ENCODE measurements at regions not wholly inside any gene's neighbourhood (a gene's known extent, or its start where the extent isn't known, plus 50 kb on each side); places are given as distances from the start of the nearest gene placed in this dataset.

DNA sequence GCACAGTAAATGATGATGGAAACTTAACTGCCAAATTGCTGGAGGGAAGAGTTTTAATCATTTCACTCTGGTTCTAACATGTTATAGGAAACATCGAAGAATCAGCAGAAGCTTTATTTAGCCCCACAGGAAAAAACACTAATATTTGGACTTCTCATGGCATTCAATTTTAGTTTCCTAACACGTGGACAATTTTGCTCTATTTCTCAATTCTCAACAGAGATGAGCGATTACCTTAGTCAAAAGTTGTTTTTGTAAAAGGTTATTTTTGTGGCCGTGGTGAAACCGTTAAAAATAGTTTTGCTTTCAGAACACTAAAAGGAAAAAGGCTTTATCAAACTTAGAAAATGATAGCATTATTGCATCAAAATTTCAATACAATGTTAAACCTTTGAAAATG, 235.2 kb downstream of the PLK2 start:
- no peaks in the 10 kb centered on the region for H3K36me3 Mint-ChIP-seq
- ChIA-PET POLR2A (no interaction called here), CTCF (no interaction called here)
- no peaks in the 10 kb centered on the region for H3K27me3 ChIP-seq (ENCODE audit: control insufficient read depth in 2 of 2, insufficient read depth in 2 of 2, low read length in 2 of 2)
- no peaks in the 10 kb centered on the region for H3K4me1 ChIP-seq (ENCODE audit: control insufficient read depth in 2 of 2, insufficient read depth in 2 of 2, low read length in 2 of 2)
- H3K27ac ChIP-seq (ENCODE audit: low read depth, low read length): no peak overlapping the region
- intact Hi-C loops (cut with micrococcal nuclease): no loop called here
- H3K9me3 ChIP-seq (ENCODE audit: control insufficient read depth in 2 of 3, low read length in 3 of 3): no peaks in the 10 kb centered on the region
- ATAC-seq: no peak
- H3K27me3 Mint-ChIP-seq: peaks cover 0 to 7% (median 4%) of the 10 kb centered on the region in 5 donors
- DNase-seq: no peak
- H3K36me3 ChIP-seq (ENCODE audit: control insufficient read depth in 2 of 3, insufficient read depth in 3 of 3, low read length in 3 of 3): no peaks in the 10 kb centered on the region
- H3K9me3 Mint-ChIP-seq: peaks cover 0 to 7% (median 2%) of the 10 kb centered on the region in 11 donors
- H3K4me3 ChIP-seq (ENCODE audit: low read length): no peak overlapping the region
- no peak overlapping the region for H3K4me3 Mint-ChIP-seq
- no peak overlapping the region for H3K27ac Mint-ChIP-seq
- no peaks in the 10 kb centered on the region for H3K4me1 Mint-ChIP-seq

DNA sequence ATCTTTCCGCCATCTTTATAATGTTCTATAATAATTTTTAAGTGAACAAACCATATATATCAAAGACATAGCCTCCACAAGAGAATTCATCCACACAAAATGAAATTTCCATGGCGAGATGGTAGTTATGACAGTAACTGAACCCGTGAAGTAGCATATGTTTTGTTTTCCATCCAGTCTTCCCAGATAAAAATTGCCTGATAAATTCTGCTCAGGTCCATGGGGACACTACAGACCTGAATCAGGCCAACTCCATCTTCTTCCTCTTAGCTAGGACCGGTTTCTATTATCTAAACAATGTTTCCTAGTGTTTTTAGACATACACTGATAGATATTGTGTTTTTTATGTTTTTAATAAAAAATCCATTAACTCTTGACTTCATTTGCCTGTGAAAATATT, 235.7 kb downstream of the PLK2 start:
- CTCF ChIA-PET: no interaction called here
- peaks cover 0 to 8% (median 2%) of the 10 kb centered on the region in 11 donors for H3K9me3 Mint-ChIP-seq
- no peaks in the 10 kb centered on the region for H3K36me3 Mint-ChIP-seq
- DNase-seq (no peak), ATAC-seq (no peak)
- H3K4me1 Mint-ChIP-seq: no peaks in the 10 kb centered on the region
- Histone ChIP-seq H3K36me3 (ENCODE audit: control insufficient read depth in 2 of 3, insufficient read depth in 3 of 3, low read length in 3 of 3) (no peaks in the 10 kb centered on the region), H3K4me1 (ENCODE audit: control insufficient read depth in 2 of 2, insufficient read depth in 2 of 2, low read length in 2 of 2) (no peaks in the 10 kb centered on the region), H3K9me3 (ENCODE audit: control insufficient read depth in 2 of 3, low read length in 3 of 3) (no peaks in the 10 kb centered on the region), H3K27me3 (ENCODE audit: control insufficient read depth in 2 of 2, insufficient read depth in 2 of 2, low read length in 2 of 2) (no peaks in the 10 kb centered on the region), H3K27ac (ENCODE audit: low read depth, low read length) (no peak overlapping the region), H3K4me3 (ENCODE audit: low read length) (no peak overlapping the region)
- intact Hi-C loops (cut with micrococcal nuclease): no loop called here
- POLR2A ChIA-PET: no interaction called here
- no peak overlapping the region for H3K4me3 Mint-ChIP-seq
- H3K27me3 Mint-ChIP-seq: peaks cover 0 to 7% (median 4%) of the 10 kb centered on the region in 5 donors
- no peak overlapping the region for H3K27ac Mint-ChIP-seq

- H3K4me3 Mint-ChIP-seq: no peak overlapping the region
- peaks cover 0 to 34% (median 5%) of the 10 kb centered on the region in 5 donors for H3K27me3 Mint-ChIP-seq
- Histone ChIP-seq H3K4me1 (ENCODE audit: control insufficient read depth in 2 of 2, insufficient read depth in 2 of 2, low read length in 2 of 2) (no peaks in the 10 kb centered on the region), H3K27me3 (ENCODE audit: control insufficient read depth in 2 of 2, insufficient read depth in 2 of 2, low read length in 2 of 2) (no peaks in the 10 kb centered on the region), H3K36me3 (ENCODE audit: control insufficient read depth in 2 of 3, insufficient read depth in 3 of 3, low read length in 3 of 3) (no peaks in the 10 kb centered on the region), H3K4me3 (ENCODE audit: low read length) (no peak overlapping the region), H3K27ac (ENCODE audit: low read depth, low read length) (no peak overlapping the region), H3K9me3 (ENCODE audit: control insufficient read depth in 2 of 3, low read length in 3 of 3) (no peaks in the 10 kb centered on the region)
- H3K9me3 Mint-ChIP-seq: peaks cover 0 to 9% (median 4%) of the 10 kb centered on the region in 11 donors
- ChIA-PET CTCF (no interaction called here), POLR2A (no interaction called here)
- no peaks in the 10 kb centered on the region for H3K36me3 Mint-ChIP-seq
- H3K4me1 Mint-ChIP-seq: no peaks in the 10 kb centered on the region
- intact Hi-C loops (cut with micrococcal nuclease): no loop called here
- DNase-seq (no peak), ATAC-seq (no peak)
- no peak overlapping the region for H3K27ac Mint-ChIP-seq
Measured at GRCh38 chr5:58215364-58215763, 244.5 kb downstream of the PLK2 start.

GRCh38 chr5:58211441-58211840, 248.4 kb downstream of the PLK2 start:
- CTCF ChIA-PET: no interaction called here
- no peak overlapping the region for H3K4me3 Mint-ChIP-seq

DNA sequence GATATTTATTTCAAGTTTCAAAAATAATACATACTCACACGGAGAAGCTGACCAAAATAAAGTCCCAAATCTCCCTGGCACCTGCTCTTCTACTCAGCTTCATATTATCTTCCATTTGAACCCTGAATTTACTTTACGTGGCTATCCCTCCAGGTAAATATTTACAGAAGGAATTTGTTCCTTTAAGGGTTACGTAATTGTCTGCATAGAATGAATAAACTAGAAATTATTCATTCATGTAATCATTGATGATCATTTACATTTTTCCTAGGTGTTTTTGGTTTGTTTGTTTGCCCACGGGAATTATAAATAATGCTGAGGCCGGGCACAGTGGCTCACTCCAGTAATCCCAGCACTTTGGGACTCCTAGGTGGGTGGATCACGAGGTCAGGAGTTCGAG, 251.2 kb downstream of the PLK2 start:
- H3K27me3 ChIP-seq (ENCODE audit: control insufficient read depth in 2 of 2, insufficient read depth in 2 of 2, low read length in 2 of 2): no peaks in the 10 kb centered on the region
- intact Hi-C loops (cut with micrococcal nuclease): no loop called here
- ChIA-PET CTCF (no interaction called here), POLR2A (no interaction called here)
- ATAC-seq (no peak), DNase-seq (no peak)
- H3K36me3 ChIP-seq (ENCODE audit: control insufficient read depth in 2 of 3, insufficient read depth in 3 of 3, low read length in 3 of 3): no peaks in the 10 kb centered on the region
- H3K36me3 Mint-ChIP-seq: no peaks in the 10 kb centered on the region
- H3K9me3 Mint-ChIP-seq: no peaks in the 10 kb centered on the region
- no peak overlapping the region for H3K4me3 ChIP-seq (ENCODE audit: low read length)
- no peaks in the 10 kb centered on the region for H3K4me1 ChIP-seq (ENCODE audit: control insufficient read depth in 2 of 2, insufficient read depth in 2 of 2, low read length in 2 of 2)
- H3K27ac ChIP-seq (ENCODE audit: low read depth, low read length): no peak overlapping the region
- H3K27me3 Mint-ChIP-seq: peaks cover 0 to 30% (median 12%) of the 10 kb centered on the region in 5 donors
- H3K9me3 ChIP-seq (ENCODE audit: control insufficient read depth in 2 of 3, low read length in 3 of 3): no peaks in the 10 kb centered on the region
- peaks cover 0 to 1% (median 0%) of the 10 kb centered on the region in 7 donors for H3K4me1 Mint-ChIP-seq
- no peak overlapping the region for H3K4me3 Mint-ChIP-seq
- no peak overlapping the region for H3K27ac Mint-ChIP-seq

More at GRCh38 chr5:58211441-58211840, 248.4 kb downstream of the PLK2 start:
- no peaks in the 10 kb centered on the region for H3K9me3 ChIP-seq (ENCODE audit: control insufficient read depth in 2 of 3, low read length in 3 of 3)
- no peaks in the 10 kb centered on the region for H3K36me3 Mint-ChIP-seq
- no peaks in the 10 kb centered on the region for H3K4me1 ChIP-seq (ENCODE audit: control insufficient read depth in 2 of 2, insufficient read depth in 2 of 2, low read length in 2 of 2)
- H3K27me3 Mint-ChIP-seq: peaks cover 0 to 35% (median 12%) of the 10 kb centered on the region in 5 donors
- DNase-seq: no peak
- peaks cover 0 to 1% (median 0%) of the 10 kb centered on the region in 7 donors for H3K4me1 Mint-ChIP-seq
- no peaks in the 10 kb centered on the region for H3K27me3 ChIP-seq (ENCODE audit: control insufficient read depth in 2 of 2, insufficient read depth in 2 of 2, low read length in 2 of 2)
- POLR2A ChIA-PET: no interaction called here
- no peak overlapping the region for H3K27ac Mint-ChIP-seq
- H3K27ac ChIP-seq (ENCODE audit: low read depth, low read length): no peak overlapping the region
- peaks cover 0 to 8% (median 0%) of the 10 kb centered on the region in 11 donors for H3K9me3 Mint-ChIP-seq
- no peak for ATAC-seq
- H3K36me3 ChIP-seq (ENCODE audit: control insufficient read depth in 2 of 3, insufficient read depth in 3 of 3, low read length in 3 of 3): no peaks in the 10 kb centered on the region
- intact Hi-C loops (cut with micrococcal nuclease): no loop called here
- H3K4me3 ChIP-seq (ENCODE audit: low read length): no peak overlapping the region

- ATAC-seq (no peak), DNase-seq (no peak)
- Mint-ChIP-seq H3K4me1 (peaks cover 0 to 1% (median 0%) of the 10 kb centered on the region in 7 donors), H3K36me3 (no peaks in the 10 kb centered on the region), H3K9me3 (no peaks in the 10 kb centered on the region), H3K27me3 (peaks cover 0 to 27% (median 10%) of the 10 kb centered on the region in 5 donors), H3K4me3 (no peak overlapping the region), H3K27ac (no peak overlapping the region)
- ChIA-PET CTCF (no interaction called here), POLR2A (no interaction called here)
- Histone ChIP-seq H3K4me3 (ENCODE audit: low read length) (no peak overlapping the region), H3K9me3 (ENCODE audit: control insufficient read depth in 2 of 3, low read length in 3 of 3) (no peaks in the 10 kb centered on the region), H3K27ac (ENCODE audit: low read depth, low read length) (no peak overlapping the region), H3K4me1 (ENCODE audit: control insufficient read depth in 2 of 2, insufficient read depth in 2 of 2, low read length in 2 of 2) (no peaks in the 10 kb centered on the region), H3K27me3 (ENCODE audit: control insufficient read depth in 2 of 2, insufficient read depth in 2 of 2, low read length in 2 of 2) (no peaks in the 10 kb centered on the region), H3K36me3 (ENCODE audit: control insufficient read depth in 2 of 3, insufficient read depth in 3 of 3, low read length in 3 of 3) (no peaks in the 10 kb centered on the region)
- intact Hi-C loops (cut with micrococcal nuclease): no loop called here
Measured at GRCh38 chr5:58207076-58207475, 252.8 kb downstream of the PLK2 start.

DNA sequence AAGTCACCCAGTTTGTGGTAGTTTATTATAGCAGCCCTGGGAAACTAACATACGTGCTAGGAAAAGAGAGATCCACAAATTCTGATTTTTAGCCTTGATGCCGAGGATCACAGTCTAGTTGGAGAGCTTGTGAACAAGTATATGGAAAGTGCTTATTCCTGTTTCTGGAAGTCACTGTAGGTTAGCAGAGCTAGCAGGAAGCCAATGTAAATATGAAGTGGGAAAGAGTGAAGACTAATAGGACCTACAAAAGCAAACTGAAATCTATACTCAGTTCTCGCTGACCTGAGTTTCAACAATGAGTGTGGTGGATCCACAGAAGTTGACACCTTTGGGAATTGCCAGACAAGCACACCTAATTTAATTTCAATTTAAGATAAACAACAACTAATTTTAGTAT, 254.9 kb downstream of the PLK2 start:
- Histone ChIP-seq H3K27ac (ENCODE audit: low read depth, low read length) (no peak overlapping the region), H3K4me3 (ENCODE audit: low read length) (no peak overlapping the region), H3K9me3 (ENCODE audit: control insufficient read depth in 2 of 3, low read length in 3 of 3) (no peaks in the 10 kb centered on the region), H3K36me3 (ENCODE audit: control insufficient read depth in 2 of 3, insufficient read depth in 3 of 3, low read length in 3 of 3) (no peaks in the 10 kb centered on the region), H3K4me1 (ENCODE audit: control insufficient read depth in 2 of 2, insufficient read depth in 2 of 2, low read length in 2 of 2) (no peaks in the 10 kb centered on the region), H3K27me3 (ENCODE audit: control insufficient read depth in 2 of 2, insufficient read depth in 2 of 2, low read length in 2 of 2) (no peaks in the 10 kb centered on the region)
- ChIA-PET CTCF (no interaction called here), POLR2A (no interaction called here)
- Mint-ChIP-seq H3K4me3 (no peak overlapping the region), H3K4me1 (peaks cover 0 to 1% (median 0%) of the 10 kb centered on the region in 7 donors), H3K27ac (no peak overlapping the region), H3K36me3 (no peaks in the 10 kb centered on the region), H3K9me3 (no peaks in the 10 kb centered on the region), H3K27me3 (peaks cover 0 to 22% (median 9%) of the 10 kb centered on the region in 5 donors)
- intact Hi-C loops (cut with micrococcal nuclease): no loop called here
- no peak for ATAC-seq
- DNase-seq: no peak

Measured in naive thymus-derived CD4-positive, alpha-beta T cell (primary cell).